ENCODE measurements at regions not wholly inside any gene's neighbourhood (a gene's known extent, or its start where the extent isn't known, plus 50 kb on each side); places are given as distances from the start of the nearest gene placed in this dataset.

GRCh38 chr5:174320051-174320450 is 274.5 kb downstream of the NSG2 start:
- no peaks in the 10 kb centered on the region for H3K4me1 ChIP-seq
- DNase-seq (ENCODE audit: low spot score in 2 of 2) = no peak
- H3K36me3 ChIP-seq (replicated peaks) = no peaks in the 10 kb centered on the region
- H3K9me3 ChIP-seq = no peaks in the 10 kb centered on the region
- H3K27me3 ChIP-seq (ENCODE audit: low read depth) = peaks cover 5% of the 10 kb centered on the region; the same call in 1 of the 2 replicates
- H3K4me3 ChIP-seq = no peak overlapping the region
- in situ Hi-C loops (cut with MboI; ENCODE audit: low sequenced_read_pairs) = no loop called here

GRCh38 chr5:174323878-174324281 is 278.4 kb downstream of the NSG2 start:
- DNase-seq (ENCODE audit: low spot score in 2 of 2) = peak in 1 of 2 experiments; percentile 44
- H3K4me3 ChIP-seq = no peak overlapping the region
- H3K36me3 ChIP-seq (replicated peaks) = no peaks in the 10 kb centered on the region
- no peaks in the 10 kb centered on the region for H3K4me1 ChIP-seq
- H3K9me3 ChIP-seq = no peaks in the 10 kb centered on the region
- in situ Hi-C loops (cut with MboI; ENCODE audit: low sequenced_read_pairs) = no loop called here
- no peaks in the 10 kb centered on the region; the same call in 1 of the 2 replicates for H3K27me3 ChIP-seq (ENCODE audit: low read depth)

GRCh38 chr5:174324680-174325079 is 279.2 kb downstream of the NSG2 start:
- H3K4me1 ChIP-seq = no peaks in the 10 kb centered on the region
- H3K36me3 ChIP-seq (replicated peaks) = no peaks in the 10 kb centered on the region
- no peak overlapping the region for H3K4me3 ChIP-seq
- no peaks in the 10 kb centered on the region for H3K9me3 ChIP-seq
- DNase-seq (ENCODE audit: low spot score in 2 of 2) = no peak
- in situ Hi-C loops (cut with MboI; ENCODE audit: low sequenced_read_pairs) = no loop called here
- H3K27me3 ChIP-seq (ENCODE audit: low read depth) = peaks cover 2% of the 10 kb centered on the region; the same call in 1 of the 2 replicates

- H3K9me3 ChIP-seq = no peaks in the 10 kb centered on the region
- H3K4me3 ChIP-seq = no peak overlapping the region
- in situ Hi-C loops (cut with MboI; ENCODE audit: low sequenced_read_pairs) = no loop called here
- H3K36me3 ChIP-seq (replicated peaks) = no peaks in the 10 kb centered on the region
- DNase-seq (ENCODE audit: low spot score in 2 of 2) = no peak
- no peaks in the 10 kb centered on the region for H3K4me1 ChIP-seq
- peaks cover 2% of the 10 kb centered on the region; the same call in 1 of the 2 replicates for H3K27me3 ChIP-seq (ENCODE audit: low read depth)
Observed at GRCh38 chr5:174325431-174325830, 279.9 kb downstream of the NSG2 start.

- H3K4me3 ChIP-seq = no peak overlapping the region
- H3K27me3 ChIP-seq (ENCODE audit: low read depth) = peaks cover 2% of the 10 kb centered on the region; the same call in 1 of the 2 replicates
- DNase-seq (ENCODE audit: low spot score in 2 of 2) = no peak
- H3K4me1 ChIP-seq = no peaks in the 10 kb centered on the region
- no peaks in the 10 kb centered on the region for H3K36me3 ChIP-seq (replicated peaks)
- in situ Hi-C loops (cut with MboI; ENCODE audit: low sequenced_read_pairs) = no loop called here
- no peaks in the 10 kb centered on the region for H3K9me3 ChIP-seq
Observed at GRCh38 chr5:174325961-174326360, 280.5 kb downstream of the NSG2 start.

GRCh38 chr5:174326372-174326771 is 280.9 kb downstream of the NSG2 start:
- Histone ChIP-seq H3K36me3 (replicated peaks) (no peaks in the 10 kb centered on the region), H3K4me1 (no peaks in the 10 kb centered on the region), H3K9me3 (no peaks in the 10 kb centered on the region), H3K27me3 (ENCODE audit: low read depth) (peaks cover 2% of the 10 kb centered on the region; the same call in 1 of the 2 replicates), H3K4me3 (no peak overlapping the region)
- DNase-seq (ENCODE audit: low spot score in 2 of 2) = no peak
- in situ Hi-C loops (cut with MboI; ENCODE audit: low sequenced_read_pairs) = no loop called here

GRCh38 chr5:174327317-174327864 is 281.9 kb downstream of the NSG2 start:
- Histone ChIP-seq H3K4me1 (no peaks in the 10 kb centered on the region), H3K9me3 (no peaks in the 10 kb centered on the region), H3K4me3 (no peak overlapping the region), H3K27me3 (ENCODE audit: low read depth) (peaks cover 2% of the 10 kb centered on the region; the same call in 1 of the 2 replicates), H3K36me3 (replicated peaks) (no peaks in the 10 kb centered on the region)
- DNase-seq (ENCODE audit: low spot score in 2 of 2) = peak; percentile 68 to 88
- in situ Hi-C loops (cut with MboI; ENCODE audit: low sequenced_read_pairs) = no loop called here

GRCh38 chr5:174327896-174328295 is 282.4 kb downstream of the NSG2 start:
- H3K4me1 ChIP-seq = no peaks in the 10 kb centered on the region
- no peak overlapping the region for H3K4me3 ChIP-seq
- DNase-seq (ENCODE audit: low spot score in 2 of 2) = no peak
- in situ Hi-C loops (cut with MboI; ENCODE audit: low sequenced_read_pairs) = no loop called here
- no peaks in the 10 kb centered on the region for H3K36me3 ChIP-seq (replicated peaks)
- H3K27me3 ChIP-seq (ENCODE audit: low read depth) = peaks cover 2% of the 10 kb centered on the region; the same call in 1 of the 2 replicates
- H3K9me3 ChIP-seq = no peaks in the 10 kb centered on the region

GRCh38 chr5:174328631-174329299 is 283.3 kb downstream of the NSG2 start:
- no peaks in the 10 kb centered on the region for H3K36me3 ChIP-seq (replicated peaks)
- in situ Hi-C loops (cut with MboI; ENCODE audit: low sequenced_read_pairs) = no loop called here
- H3K9me3 ChIP-seq = no peaks in the 10 kb centered on the region
- DNase-seq (ENCODE audit: low spot score in 2 of 2) = peak in 1 of 2 experiments; percentile 23
- 0 out of 2 replicates have a peak, but pooled peaks cover 2% of the 10 kb centered on the region for H3K27me3 ChIP-seq (ENCODE audit: low read depth)
- no peak overlapping the region for H3K4me3 ChIP-seq
- H3K4me1 ChIP-seq = no peaks in the 10 kb centered on the region

GRCh38 chr5:174329738-174330137 is 284.2 kb downstream of the NSG2 start:
- DNase-seq (ENCODE audit: low spot score in 2 of 2) = no peak
- Histone ChIP-seq H3K27me3 (ENCODE audit: low read depth) (0 out of 2 replicates have a peak, but pooled peaks cover 2% of the 10 kb centered on the region), H3K36me3 (replicated peaks) (no peaks in the 10 kb centered on the region), H3K4me3 (no peak overlapping the region), H3K4me1 (no peaks in the 10 kb centered on the region), H3K9me3 (no peaks in the 10 kb centered on the region)
- in situ Hi-C loops (cut with MboI; ENCODE audit: low sequenced_read_pairs) = loop anchor here (10.0 kb wide), 1 partner anchor 405 kb away; no protein-coding TSS in a partner anchor

- Histone ChIP-seq H3K9me3 (no peaks in the 10 kb centered on the region), H3K27me3 (ENCODE audit: low read depth) (peaks cover 16% of the 10 kb centered on the region; the same call in 1 of the 2 replicates), H3K36me3 (replicated peaks) (no peaks in the 10 kb centered on the region), H3K4me3 (no peak overlapping the region), H3K4me1 (no peaks in the 10 kb centered on the region)
- in situ Hi-C loops (cut with MboI; ENCODE audit: low sequenced_read_pairs) = loop anchor here (10.0 kb wide), 1 partner anchor 399 kb away; no protein-coding TSS in a partner anchor
- no peak for DNase-seq (ENCODE audit: low spot score in 2 of 2)
Observed at GRCh38 chr5:174335682-174336364, 290.3 kb downstream of the NSG2 start.

- H3K36me3 ChIP-seq (replicated peaks) = no peaks in the 10 kb centered on the region
- no peaks in the 10 kb centered on the region for H3K9me3 ChIP-seq
- DNase-seq (ENCODE audit: low spot score in 2 of 2) = no peak
- peaks cover 16% of the 10 kb centered on the region; the same call in 1 of the 2 replicates for H3K27me3 ChIP-seq (ENCODE audit: low read depth)
- H3K4me3 ChIP-seq = no peak overlapping the region
- H3K4me1 ChIP-seq = no peaks in the 10 kb centered on the region
- in situ Hi-C loops (cut with MboI; ENCODE audit: low sequenced_read_pairs) = loop anchor here (10.0 kb wide), 1 partner anchor 398 kb away; no protein-coding TSS in a partner anchor
Observed at GRCh38 chr5:174336479-174336878, 291.0 kb downstream of the NSG2 start.

- no peak for DNase-seq (ENCODE audit: low spot score in 2 of 2)
- no peaks in the 10 kb centered on the region for H3K4me1 ChIP-seq
- H3K27me3 ChIP-seq (ENCODE audit: low read depth) = peaks cover 16% of the 10 kb centered on the region; the same call in 1 of the 2 replicates
- in situ Hi-C loops (cut with MboI; ENCODE audit: low sequenced_read_pairs) = loop anchor here (10.0 kb wide), 1 partner anchor 397 kb away; no protein-coding TSS in a partner anchor
- no peaks in the 10 kb centered on the region for H3K36me3 ChIP-seq (replicated peaks)
- H3K4me3 ChIP-seq = no peak overlapping the region
- no peaks in the 10 kb centered on the region for H3K9me3 ChIP-seq
Observed at GRCh38 chr5:174337276-174338184, 292.0 kb downstream of the NSG2 start.

Measured in HAP-1 (cell line).